Cardiac fibroblast (primary cell): ENCODE measurements at regions not wholly inside any gene's neighbourhood (a gene's known extent, or its start where the extent isn't known, plus 50 kb on each side); places are given as distances from the start of the nearest gene placed in this dataset.

ENCODE experiments used
- DNase-seq, 2 donors: peaks; one replicate each; pipeline versions ENCODE4 v3.0.0 to v3.0.0-alpha.2; 2010; ENCODE audit warnings: low read depth in 2 of 2
- H3K4me3 ChIP-seq, 2 donors: replicated peaks in 1 of 2; 1 replicate in 1 of 2; 2 replicates in 1 of 2; pipeline ENCODE4 v1.5.1; 2011; ENCODE audit warnings: low read depth in 2 of 2, low read length in 2 of 2, mild to moderate bottlenecking in 2 of 2, moderate library complexity in 1 of 2
- TF ChIP-seq, protein P1 (sequence below): IDR thresholded peaks from one replicate; pipeline ENCODE4 v1.5.1; 2011; ENCODE audit warnings: low read depth, mild to moderate bottlenecking, low read length, inconsistent platforms

DNA sequence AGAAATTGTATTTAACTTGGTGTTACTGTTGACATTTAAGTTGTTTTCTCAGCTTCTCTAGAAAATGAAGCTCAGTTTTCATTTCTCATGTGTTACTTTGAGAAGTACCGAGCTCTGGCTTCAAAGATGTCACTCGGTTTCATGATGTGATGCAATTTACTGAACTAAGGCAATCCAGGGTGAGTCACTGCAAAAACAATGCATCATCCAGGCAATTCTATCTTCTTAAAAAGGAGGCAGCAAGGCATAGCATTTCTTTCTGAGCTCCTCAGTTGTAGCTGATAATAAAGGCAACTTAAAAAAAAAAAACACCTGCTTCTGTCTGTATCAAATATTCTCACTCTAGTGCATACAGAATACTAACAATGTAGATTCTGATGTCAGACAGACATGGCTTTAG lies 91.1 kb upstream of the KCNA4 start:
- no peak overlapping the region for H3K4me3 ChIP-seq
- peak; percentile 70 to 81 for DNase-seq
- TF ChIP-seq, protein P1, sequence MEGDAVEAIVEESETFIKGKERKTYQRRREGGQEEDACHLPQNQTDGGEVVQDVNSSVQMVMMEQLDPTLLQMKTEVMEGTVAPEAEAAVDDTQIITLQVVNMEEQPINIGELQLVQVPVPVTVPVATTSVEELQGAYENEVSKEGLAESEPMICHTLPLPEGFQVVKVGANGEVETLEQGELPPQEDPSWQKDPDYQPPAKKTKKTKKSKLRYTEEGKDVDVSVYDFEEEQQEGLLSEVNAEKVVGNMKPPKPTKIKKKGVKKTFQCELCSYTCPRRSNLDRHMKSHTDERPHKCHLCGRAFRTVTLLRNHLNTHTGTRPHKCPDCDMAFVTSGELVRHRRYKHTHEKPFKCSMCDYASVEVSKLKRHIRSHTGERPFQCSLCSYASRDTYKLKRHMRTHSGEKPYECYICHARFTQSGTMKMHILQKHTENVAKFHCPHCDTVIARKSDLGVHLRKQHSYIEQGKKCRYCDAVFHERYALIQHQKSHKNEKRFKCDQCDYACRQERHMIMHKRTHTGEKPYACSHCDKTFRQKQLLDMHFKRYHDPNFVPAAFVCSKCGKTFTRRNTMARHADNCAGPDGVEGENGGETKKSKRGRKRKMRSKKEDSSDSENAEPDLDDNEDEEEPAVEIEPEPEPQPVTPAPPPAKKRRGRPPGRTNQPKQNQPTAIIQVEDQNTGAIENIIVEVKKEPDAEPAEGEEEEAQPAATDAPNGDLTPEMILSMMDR = no peak

DNA sequence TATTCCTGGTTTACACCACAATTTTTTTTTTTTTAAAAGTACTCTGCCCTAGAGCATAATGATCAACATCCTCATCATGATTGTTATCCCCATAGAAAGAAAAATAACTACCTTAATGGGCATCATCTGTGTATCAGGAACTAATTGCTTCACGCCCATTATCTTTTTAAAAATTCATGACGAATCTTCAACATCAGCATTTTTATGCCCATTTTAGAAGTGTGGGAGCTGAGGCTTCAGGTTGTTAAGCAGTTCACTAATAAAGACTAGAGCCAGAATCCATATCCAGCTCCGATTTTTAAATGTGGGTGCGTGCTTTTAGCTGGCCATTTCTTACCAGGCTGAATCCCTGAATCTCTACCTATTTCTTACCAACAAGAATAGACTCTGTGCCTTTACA lies 92.9 kb upstream of the KCNA4 start:
- TF ChIP-seq, protein P1 = no peak
- DNase-seq = no peak
- no peak overlapping the region for H3K4me3 ChIP-seq

DNA sequence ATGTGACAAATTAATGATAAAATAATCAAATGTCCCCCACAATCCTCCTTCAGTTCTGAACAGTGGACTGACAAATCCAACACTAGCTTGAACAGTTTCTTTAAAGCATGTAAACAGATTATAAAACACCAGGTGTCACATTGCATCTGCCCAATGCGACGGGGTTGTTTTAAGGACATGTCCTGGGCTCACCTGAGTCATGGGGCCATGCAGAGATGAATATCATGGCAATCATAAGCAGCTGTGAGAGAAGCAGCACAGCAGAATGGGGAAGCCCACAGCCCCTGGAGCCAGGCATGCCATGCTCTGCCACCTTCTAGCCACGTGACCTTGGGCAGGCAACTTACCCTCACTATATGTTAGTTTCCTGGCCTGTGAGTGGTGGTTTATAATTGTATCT lies 93.9 kb upstream of the KCNA4 start:
- DNase-seq = no peak
- H3K4me3 ChIP-seq = no peak overlapping the region
- TF ChIP-seq, protein P1 = no peak

DNA sequence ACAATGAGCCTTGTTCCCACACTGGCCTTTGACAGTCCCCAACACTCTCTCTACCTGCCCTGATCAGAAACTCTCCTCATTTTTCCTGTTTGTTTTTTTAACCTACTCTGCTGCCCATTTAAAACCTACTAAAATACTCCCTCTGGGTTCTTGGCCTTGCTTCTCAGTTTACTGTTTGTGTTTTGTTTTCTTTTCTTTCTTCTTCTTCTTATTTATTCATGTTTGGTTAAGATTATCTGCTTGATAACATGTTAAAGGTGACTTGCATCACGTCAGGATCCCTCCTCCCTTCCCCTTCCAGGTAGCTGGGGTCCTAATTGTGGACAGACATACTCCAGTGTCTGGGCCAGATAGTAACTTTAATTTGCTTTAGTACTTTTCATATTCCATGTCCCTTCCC lies 95.0 kb upstream of the KCNA4 start:
- no peak overlapping the region for H3K4me3 ChIP-seq
- TF ChIP-seq, protein P1 = no peak
- no peak for DNase-seq

DNA sequence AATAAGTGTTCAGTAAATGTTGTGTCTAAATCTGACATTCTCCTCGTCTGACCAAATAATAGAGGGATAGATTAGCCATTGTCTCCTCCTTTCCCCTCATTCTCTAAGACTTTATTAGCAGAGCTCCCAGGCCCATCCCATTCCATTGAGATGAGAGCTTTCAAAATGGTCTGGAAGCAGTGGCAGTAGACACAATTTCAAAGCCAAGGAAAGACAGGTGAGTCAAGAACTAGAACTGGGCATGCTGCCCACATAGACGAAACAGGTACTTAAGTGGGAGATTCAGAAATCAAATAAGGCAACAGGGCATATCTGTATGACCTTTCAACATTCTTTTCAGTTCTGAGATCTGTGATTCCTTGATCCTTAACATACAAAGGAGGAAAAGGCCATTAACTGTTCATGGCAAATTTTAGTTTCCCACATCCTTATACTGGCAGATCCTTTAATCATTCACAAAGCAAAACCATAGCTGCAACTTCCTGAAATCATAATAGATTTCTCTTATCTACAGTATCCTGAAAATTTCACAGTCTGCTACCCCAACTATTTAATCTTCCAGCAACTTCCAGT lies 96.6 kb upstream of the KCNA4 start:
- no peak overlapping the region for H3K4me3 ChIP-seq
- DNase-seq = no peak
- TF ChIP-seq, protein P1 = no peak

DNA sequence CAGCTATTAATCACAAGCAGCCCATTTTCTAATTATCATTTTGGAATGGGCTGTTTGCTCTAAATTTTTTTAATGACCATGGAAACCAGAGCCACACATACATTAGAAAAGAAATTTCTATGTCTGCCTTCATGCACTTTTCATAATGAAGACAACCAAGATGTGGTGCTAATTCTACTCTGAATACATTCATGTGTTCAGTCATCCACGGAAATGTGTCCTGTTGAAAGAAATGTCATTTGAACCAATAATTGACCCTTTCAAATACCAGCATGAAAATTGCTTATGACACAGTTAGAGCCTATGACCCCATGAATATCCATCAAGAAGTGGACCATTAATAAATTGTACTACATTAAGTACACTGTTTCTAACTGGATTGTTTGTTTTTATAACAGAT lies 99.7 kb upstream of the KCNA4 start:
- no peak overlapping the region for H3K4me3 ChIP-seq
- no peak for DNase-seq
- TF ChIP-seq, protein P1 = no peak

DNA sequence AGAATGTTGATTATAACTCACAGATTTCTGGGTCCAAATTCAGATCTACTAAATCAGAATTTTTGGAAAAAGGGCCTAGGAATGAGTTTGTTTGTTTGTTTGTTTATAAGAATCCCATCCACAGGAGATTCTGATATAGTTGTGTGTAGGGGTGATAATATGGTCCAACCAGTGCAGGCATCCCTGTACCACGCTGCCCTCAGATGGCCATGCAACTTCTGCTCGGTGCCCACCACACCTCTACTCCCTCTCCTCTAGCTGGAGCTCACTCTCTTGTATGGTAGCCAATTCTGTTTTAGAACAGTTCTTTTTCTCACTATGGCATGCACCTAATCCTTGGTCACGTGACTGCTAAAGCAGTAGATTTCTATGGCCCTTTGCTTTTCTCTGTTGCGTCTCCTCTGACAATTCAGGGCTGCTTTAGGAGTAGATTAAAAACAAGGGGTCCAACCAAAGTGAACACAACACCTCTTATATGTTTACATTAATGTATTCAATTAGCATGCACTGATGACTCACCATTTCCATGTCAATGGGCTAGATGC lies 103.3 kb upstream of the KCNA4 start:
- TF ChIP-seq, protein P1 = no peak
- H3K4me3 ChIP-seq = no peak overlapping the region
- no peak for DNase-seq
